Smooth muscle cell (in vitro differentiated cells): ENCODE measurements at regions not wholly inside any gene's neighbourhood (a gene's known extent, or its start where the extent isn't known, plus 50 kb on each side); places are given as distances from the start of the nearest gene placed in this dataset.

Experiments used
- DNase-seq: peaks from one replicate; lab custom pipeline; 2025; ENCODE audit not compliant: unreplicated experiment; lab: John Stamatoyannopoulos, UW
- H2AFZ ChIP-seq: fragments of 200-600 bp; sonication (generic); 2 replicates; pipeline ENCODE4 v1.6.0; 2016; ENCODE audit warnings: antibody characterized with exemption, low read depth, mild to moderate bottlenecking
- H3F3A ChIP-seq: fragments of 200-600 bp; sonication (generic); 2 replicates; pipeline ENCODE4 v1.6.0; 2017; ENCODE audit warnings: antibody characterized with exemption, low read depth
- H3K27ac ChIP-seq: fragments of 200-600 bp; sonication (generic); 2 replicates; pipeline ENCODE4 v1.5.1; 2016; ENCODE audit warnings: low read depth, mild to moderate bottlenecking
- H3K27me3 ChIP-seq: fragments of 200-600 bp; sonication (generic); 2 replicates; pipeline ENCODE4 v1.6.1; 2016; ENCODE audit warnings: low read depth, mild to moderate bottlenecking
- H3K36me3 ChIP-seq: fragments of 200-600 bp; sonication (generic); 2 replicates; pipeline ENCODE4 v1.5.1; 2016; ENCODE audit warnings: low read depth
- H3K4me1 ChIP-seq: fragments of 200-600 bp; sonication (generic); 2 replicates; pipeline ENCODE4 v1.5.1; 2016; ENCODE audit warnings: low read depth
- H3K4me2 ChIP-seq: fragments of 200-600 bp; sonication (generic); 2 replicates; pipeline ENCODE4 v1.6.0; 2016; ENCODE audit warnings: mild to moderate bottlenecking
- H3K4me3 ChIP-seq: fragments of 200-600 bp; sonication (generic); 2 replicates; pipeline ENCODE4 v1.5.1; 2016; ENCODE audit warnings: mild to moderate bottlenecking
- H3K79me2 ChIP-seq: fragments of 200-600 bp; sonication (generic); 2 replicates; pipeline ENCODE4 v1.6.0; 2016; ENCODE audit warnings: low read depth, mild to moderate bottlenecking
- H3K9ac ChIP-seq: fragments of 200-600 bp; sonication (generic); 2 replicates; pipeline ENCODE4 v1.6.0; 2016; ENCODE audit warnings: low read depth
- H3K9me3 ChIP-seq: fragments of 200-600 bp; sonication (generic); replicated peaks from 2 replicates; pipeline ENCODE4 v1.5.1; 2016; ENCODE audit warnings: low read depth
- H4K20me1 ChIP-seq: fragments of 200-600 bp; sonication (generic); 2 replicates; pipeline ENCODE4 v1.6.0; 2016; ENCODE audit warnings: low read depth
- CTCF ChIP-seq: fragments of 200-600 bp; sonication (generic); IDR thresholded peaks from 2 replicates; pipeline ENCODE4 v1.5.1; 2017; ENCODE audit warnings: borderline replicate concordance, mild to moderate bottlenecking, antibody characterized with exemption; ENCODE audit not compliant: insufficient read depth, poor library complexity, severe bottlenecking
- WGBS: methylation state at CpG from one replicate; pipeline ENCODE4 v1.1.7; 2016; ENCODE audit warnings: low lambda C conversion rate; 5-methylcytosine and 5-hydroxymethylcytosine counted together

- Histone ChIP-seq H3K4me1 (peaks cover 10% of the 10 kb centered on the region), H3K4me2 (no peak overlapping the region), H4K20me1 (no peaks in the 10 kb centered on the region), H3K27me3 (no peaks in the 10 kb centered on the region), H3K9ac (no peak overlapping the region), H2AFZ (no peak overlapping the region), H3K27ac (no peak overlapping the region), H3K79me2 (no peaks in the 10 kb centered on the region), H3K4me3 (no peak overlapping the region), H3F3A (no peaks in the 10 kb centered on the region), H3K9me3 (no peaks in the 10 kb centered on the region), H3K36me3 (no peaks in the 10 kb centered on the region)
- 58% methylated on average over 4 of the region's 4 CpGs for WGBS
- DNase-seq, result no peak
- no peak for TF ChIP-seq CTCF
Observed at GRCh38 chr9:90459321-90459720, 183.3 kb downstream of the DIRAS2 start.

DNA sequence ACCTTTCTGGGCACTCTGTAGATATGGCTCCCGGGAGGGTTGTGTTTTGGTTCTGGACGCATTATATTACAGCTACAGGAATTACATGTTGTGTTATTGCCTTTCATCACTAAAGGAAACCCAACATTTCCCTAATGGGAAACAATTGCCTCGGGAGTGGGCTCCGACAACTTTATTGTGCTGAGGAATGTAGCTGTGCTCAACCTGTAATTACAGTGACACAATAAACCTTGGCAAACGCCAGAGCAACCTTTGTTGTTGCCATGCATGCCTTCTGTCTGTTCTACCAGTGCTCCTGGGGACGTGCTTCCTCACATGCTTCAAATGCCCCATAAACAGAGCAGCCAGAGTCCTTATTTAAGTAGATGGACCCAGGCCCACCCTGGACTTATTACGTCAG is 182.4 kb downstream of the DIRAS2 start:
- no peak overlapping the region for H3K27ac ChIP-seq
- no peak overlapping the region for H3K9ac ChIP-seq
- H3F3A ChIP-seq, result no peaks in the 10 kb centered on the region
- H3K27me3 ChIP-seq, result no peaks in the 10 kb centered on the region
- H2AFZ ChIP-seq, result peak overlapping the region; percentile 43
- H3K4me3 ChIP-seq, result no peak overlapping the region
- H3K4me2 ChIP-seq, result no peak overlapping the region
- no peaks in the 10 kb centered on the region for H3K9me3 ChIP-seq
- no peaks in the 10 kb centered on the region for H3K36me3 ChIP-seq
- 40% methylated on average over 7 of the region's 7 CpGs for WGBS
- H3K4me1 ChIP-seq, result peaks cover 10% of the 10 kb centered on the region
- no peaks in the 10 kb centered on the region for H4K20me1 ChIP-seq
- no peak for TF ChIP-seq CTCF
- no peak for DNase-seq
- H3K79me2 ChIP-seq, result no peaks in the 10 kb centered on the region

GRCh38 chr9:90464978-90465377 is 177.6 kb downstream of the DIRAS2 start:
- TF ChIP-seq CTCF, result no peak
- Histone ChIP-seq H3K4me3 (no peak overlapping the region), H3K4me2 (no peak overlapping the region), H2AFZ (no peak overlapping the region), H3K27me3 (no peaks in the 10 kb centered on the region), H3K4me1 (peaks cover 5% of the 10 kb centered on the region), H3K36me3 (no peaks in the 10 kb centered on the region), H4K20me1 (no peaks in the 10 kb centered on the region), H3K79me2 (no peaks in the 10 kb centered on the region), H3K9me3 (no peaks in the 10 kb centered on the region), H3K9ac (no peak overlapping the region), H3F3A (no peaks in the 10 kb centered on the region), H3K27ac (no peak overlapping the region)
- no peak for DNase-seq
- 84% methylated on average over 2 of the region's 2 CpGs for WGBS

DNA sequence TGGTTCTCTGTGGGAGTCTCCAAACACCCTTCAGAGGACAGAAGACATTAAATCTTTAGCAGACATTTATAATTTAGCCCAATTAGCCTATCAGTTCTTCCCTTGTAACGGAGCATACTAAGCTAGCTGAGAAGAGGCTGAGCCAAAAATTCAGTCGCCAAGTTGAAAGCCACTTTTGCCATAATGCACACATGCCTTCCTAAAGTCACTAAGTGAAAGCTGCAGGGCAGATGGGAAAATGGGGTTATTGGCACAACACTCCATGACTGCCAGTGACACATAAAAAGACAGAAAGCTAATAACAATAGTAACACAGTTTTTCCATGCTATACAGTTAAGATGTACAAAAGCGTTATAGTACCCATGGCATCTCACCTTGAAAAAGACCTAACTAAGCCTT is 176.2 kb downstream of the DIRAS2 start:
- Histone ChIP-seq H3K27me3 (no peaks in the 10 kb centered on the region), H3K36me3 (no peaks in the 10 kb centered on the region), H3K4me3 (no peak overlapping the region), H3K4me1 (no peaks in the 10 kb centered on the region), H3K9ac (no peak overlapping the region), H3K27ac (no peak overlapping the region), H3K4me2 (no peak overlapping the region), H4K20me1 (no peaks in the 10 kb centered on the region), H3K79me2 (no peaks in the 10 kb centered on the region), H3F3A (no peaks in the 10 kb centered on the region), H3K9me3 (no peaks in the 10 kb centered on the region), H2AFZ (no peak overlapping the region)
- no peak for DNase-seq
- WGBS, result 89% methylated on average over 3 of the region's 3 CpGs
- TF ChIP-seq CTCF, result no peak
